ENCODE measurements at regions not wholly inside any gene's neighbourhood (a gene's known extent, or its start where the extent isn't known, plus 50 kb on each side); places are given as distances from the start of the nearest gene placed in this dataset.
"Not testable (repeated sequence)": the region's sequence is repeated elsewhere in the genome, so short reads cannot be mapped to it uniquely, and the experiment has no call there.

- no peak for DNase-seq (ENCODE audit: low read depth)
Measured at GRCh38 chr11:134665571-134666270, 253.7 kb upstream of the B3GAT1 start.

DNA sequence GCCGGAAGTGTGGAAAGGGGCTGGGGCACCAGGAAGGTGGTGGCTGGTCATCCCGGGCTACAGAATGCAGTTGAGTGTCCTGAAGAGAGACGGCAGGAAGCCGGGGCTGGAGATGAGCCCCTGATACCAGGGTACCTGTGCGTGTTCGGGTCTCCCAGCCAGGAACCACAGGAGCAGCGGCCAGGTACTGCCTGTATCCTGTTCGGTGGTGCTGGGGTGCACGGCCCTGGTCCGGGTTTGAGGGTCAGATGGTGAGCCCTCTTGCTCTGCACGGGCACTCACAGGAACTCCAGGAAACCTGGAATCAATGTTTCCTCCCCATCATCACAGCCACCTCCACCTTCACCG is 253.1 kb upstream of the B3GAT1 start:
- DNase-seq (ENCODE audit: low read depth): no peak

DNA sequence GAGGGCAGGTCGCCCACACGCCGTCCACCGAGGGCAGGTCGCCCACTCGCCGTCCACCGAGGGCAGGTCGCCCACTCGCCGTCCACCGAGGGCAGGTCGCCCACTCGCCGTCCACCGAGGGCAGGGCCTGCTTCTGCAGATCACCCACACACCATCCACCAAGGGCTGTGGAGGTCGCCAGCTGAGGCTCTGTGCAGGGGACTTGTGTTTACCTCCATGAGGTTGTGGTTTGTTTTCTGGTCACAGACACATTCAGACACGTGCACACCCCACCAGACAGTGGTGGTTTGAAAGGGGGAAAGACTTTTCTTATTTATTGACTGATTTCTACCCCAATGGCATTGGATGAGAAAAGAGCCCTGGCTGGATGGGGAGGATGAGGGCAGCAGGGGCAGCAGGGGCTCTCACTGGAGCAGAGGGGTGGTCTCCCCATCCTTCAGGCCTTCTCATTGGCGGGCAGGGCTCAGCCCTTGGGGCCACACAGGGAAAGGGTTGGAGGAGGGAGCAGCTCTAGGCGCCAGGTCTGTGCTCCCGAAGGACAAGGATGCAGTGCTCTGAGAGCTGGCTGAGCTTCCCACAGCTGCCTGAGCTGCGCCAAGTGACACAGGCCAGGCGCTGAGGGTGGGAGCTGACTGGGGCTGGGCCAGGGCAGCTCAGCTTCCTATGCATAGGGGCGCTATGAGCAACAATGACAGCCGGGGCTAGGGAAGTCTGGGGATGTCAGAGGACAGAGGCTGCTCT is 252.6 kb upstream of the B3GAT1 start:
- DNase-seq (ENCODE audit: low read depth): no peak

GRCh38 chr11:134663506-134664313 is 251.7 kb upstream of the B3GAT1 start:
- no peak for DNase-seq (ENCODE audit: low read depth)

DNA sequence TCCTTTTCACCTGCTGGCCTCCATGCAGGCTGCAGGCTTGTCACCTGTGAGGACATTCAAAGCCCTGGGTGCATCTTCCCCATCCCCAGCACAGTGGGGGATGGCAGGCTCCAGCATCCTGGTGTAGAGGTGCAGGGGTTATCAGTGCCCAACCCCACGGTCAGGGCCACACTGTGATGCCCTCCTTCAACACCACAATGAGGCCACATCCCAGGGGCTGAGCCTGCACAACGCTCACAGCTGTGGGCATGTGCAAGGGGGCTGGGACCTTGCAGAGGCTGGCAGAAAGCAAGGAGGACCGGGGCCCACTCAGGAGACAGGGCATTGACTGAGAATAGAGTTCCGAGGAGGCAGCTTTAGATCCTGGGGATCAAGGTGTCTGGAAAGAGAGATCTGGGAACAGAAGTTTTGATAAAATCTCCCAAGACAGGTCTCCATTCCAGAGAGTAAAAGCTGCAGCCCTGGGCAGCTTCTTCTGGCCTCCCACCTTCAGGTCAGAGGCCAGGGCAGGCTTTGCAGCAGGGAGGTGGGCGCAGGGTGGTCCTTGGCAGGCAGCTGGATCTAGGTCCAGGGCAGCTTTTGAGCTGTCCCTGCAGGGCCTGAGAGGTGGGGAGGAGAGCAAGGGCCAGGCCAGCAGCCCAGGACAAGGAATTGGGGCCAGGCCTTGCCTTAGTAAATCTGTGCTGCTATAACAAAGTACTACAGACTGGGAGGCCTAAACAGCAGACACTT is 250.8 kb upstream of the B3GAT1 start:
- DNase-seq (ENCODE audit: low read depth): no peak

- no peak for DNase-seq (ENCODE audit: low read depth)
Measured at GRCh38 chr11:134661660-134662059, 249.6 kb upstream of the B3GAT1 start.

GRCh38 chr11:134660416-134660815 is 248.4 kb upstream of the B3GAT1 start:
- DNase-seq (ENCODE audit: low read depth): no peak

DNA sequence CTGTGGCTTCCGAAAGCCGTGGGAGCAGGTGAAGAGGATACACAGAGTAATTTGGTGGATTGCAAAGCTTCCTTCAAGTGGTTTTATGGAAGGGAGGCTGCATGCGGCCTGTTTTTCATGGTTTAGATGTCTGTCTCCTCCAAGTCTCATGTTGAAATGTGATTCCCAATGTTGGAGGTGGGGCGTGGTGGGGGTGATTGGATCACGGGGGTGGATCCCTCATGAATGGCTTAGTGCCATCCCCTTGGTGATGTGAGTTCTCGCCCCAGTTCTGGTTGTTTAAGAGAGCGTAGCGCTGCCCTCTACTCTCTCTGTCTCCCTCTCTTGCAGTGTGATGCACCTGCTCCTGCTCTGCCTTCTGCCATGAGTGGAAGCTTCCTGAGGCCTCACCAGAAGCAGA is 247.8 kb upstream of the B3GAT1 start:
- no peak for DNase-seq (ENCODE audit: low read depth)

DNA sequence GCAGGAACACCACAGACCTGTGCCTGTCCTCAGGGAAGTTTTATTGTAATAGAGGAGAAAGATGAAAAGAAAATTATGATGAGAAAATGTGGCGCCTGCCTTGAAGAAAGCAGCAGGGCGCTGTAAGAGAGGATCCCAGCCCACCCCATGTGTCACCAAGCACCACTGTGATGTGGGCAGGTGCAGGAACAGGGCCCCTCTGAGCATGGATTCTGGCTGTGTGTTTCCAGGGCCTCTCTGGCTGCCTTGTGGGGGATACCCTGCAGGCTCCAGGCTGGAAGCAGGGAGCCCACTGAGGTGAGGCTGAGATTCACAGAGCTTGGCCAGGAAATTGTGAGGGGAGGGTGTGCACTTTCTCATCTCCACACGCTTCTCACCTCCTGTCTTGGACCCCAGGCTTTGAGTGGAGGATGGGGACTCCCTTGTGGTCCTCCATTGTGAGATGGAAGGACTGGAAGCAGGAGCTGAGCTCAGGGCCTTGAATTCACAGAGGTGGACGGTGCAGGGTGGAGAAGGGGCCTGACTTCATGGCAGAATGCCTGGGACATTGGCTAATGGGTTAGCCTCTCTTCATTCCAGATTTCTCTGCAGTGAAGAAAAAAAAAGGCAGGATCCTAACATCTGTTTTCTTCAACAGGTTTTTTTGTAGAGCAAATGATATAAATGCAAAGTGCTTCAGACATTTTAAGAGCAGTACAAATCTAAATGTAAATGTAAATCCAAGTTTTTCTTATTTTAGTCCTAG is 246.6 kb upstream of the B3GAT1 start:
- no peak for DNase-seq (ENCODE audit: low read depth)

- no peak for DNase-seq (ENCODE audit: low read depth)
Measured at GRCh38 chr11:134657631-134658030, 245.6 kb upstream of the B3GAT1 start.

DNA sequence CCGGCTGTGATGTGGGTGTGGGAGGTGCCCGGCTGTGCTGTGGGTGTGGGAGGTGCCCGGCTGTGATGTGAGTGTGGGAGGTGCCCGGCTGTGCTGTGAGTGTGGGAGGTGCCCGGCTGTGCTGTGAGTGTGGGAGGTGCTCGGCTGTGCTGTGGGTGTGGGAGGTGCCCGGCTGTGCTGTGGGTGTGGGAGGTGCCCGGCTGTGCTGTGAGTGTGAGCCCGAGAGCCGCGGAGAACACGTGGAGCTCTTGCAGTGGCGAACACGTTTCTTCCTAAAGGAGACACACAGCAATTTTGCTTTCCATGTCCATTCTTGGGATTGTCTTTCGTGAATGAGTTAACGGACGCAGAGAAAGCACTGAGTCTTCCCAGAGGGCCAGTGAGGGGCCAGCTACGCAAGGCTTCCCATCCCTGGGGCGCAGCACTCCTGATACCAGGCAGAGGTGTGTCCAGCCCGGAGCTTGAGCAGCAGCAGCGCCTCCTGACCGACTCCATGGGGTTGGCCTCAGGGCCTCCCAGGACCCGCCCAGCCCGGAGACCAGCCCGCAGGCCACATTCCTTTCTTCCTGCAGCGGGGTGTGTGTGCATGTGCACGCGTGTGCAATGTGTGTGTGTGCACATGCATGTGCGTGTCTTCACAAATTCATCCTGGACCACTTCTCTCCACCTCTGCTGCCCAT is 245.0 kb upstream of the B3GAT1 start:
- no peak for DNase-seq (ENCODE audit: low read depth)

- not testable (repeated sequence) for DNase-seq (ENCODE audit: low read depth)
Measured at GRCh38 chr11:134656086-134656840, 244.2 kb upstream of the B3GAT1 start.

DNA sequence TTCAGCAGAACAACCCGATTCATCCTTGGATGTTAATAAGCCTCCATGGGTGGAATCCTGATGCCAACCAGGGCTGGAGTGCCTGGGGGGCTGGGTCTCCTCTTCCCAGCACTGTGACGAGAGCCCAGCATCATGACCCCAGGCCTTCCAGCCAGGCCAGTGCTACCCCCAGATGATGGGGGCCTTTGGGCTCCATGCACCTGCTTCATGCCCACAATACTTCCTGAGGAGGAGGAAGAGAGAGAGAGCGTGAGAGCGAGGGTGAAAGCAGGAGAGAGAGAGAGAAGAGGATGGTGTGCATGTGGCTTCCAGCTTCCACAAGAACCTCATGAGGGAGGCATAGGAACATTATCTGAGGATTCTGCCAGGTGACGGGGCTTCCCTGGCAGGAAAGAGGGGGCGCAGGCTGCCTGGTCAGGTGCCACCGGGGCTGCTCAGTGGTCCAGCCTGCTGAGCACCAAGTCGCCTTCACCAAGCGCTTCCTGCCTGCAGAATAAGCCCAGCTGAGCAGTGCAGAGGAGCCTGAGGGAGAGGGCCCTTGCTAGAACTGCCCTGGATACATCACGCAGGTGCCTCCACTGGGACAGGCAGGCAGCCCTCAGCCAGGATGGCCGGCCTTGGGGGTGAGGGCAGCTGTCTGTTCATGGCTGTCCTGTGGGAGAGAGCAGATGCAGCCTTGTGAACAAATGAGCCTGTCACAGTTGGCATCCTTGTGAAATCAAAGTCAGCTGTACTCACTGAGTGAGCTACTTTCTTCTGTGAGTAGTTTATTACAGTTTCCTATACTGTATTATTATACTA is 243.3 kb upstream of the B3GAT1 start:
- DNase-seq (ENCODE audit: low read depth): no peak

DNA sequence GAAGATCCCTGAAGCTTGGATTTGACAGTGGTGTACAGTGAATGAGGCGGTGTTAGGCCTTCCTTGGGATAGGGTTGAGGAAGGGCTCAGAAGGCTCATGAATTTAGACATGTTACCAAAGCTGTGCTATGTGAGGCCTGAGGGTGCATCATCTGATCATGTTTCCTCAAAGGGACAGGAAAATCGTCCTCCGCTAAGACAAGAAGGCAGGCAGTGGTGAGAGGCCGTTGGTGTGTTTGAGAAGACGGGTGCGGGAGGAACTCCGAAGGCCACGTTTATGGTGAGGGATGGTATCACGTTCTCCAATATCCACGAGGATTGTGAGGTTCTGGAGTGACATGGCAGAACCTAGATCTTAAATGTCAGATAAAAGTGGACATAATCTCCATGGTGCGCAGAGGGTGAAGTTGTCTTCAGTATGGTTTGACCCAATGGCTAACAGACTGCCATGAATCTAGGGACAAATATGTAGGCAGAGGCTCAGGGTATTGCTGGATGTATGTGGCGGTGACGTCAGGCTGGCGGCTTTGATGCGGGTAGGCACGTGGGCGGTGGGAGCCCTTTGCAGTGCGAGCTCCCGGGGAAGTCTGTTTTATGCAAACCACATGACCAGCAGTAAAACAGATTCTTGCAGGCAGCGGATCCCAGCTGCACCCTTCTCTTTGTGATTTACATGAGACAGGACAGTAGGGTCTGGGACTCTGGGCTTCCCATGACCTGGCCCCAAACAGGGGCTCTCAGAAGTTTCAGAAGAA is 242.3 kb upstream of the B3GAT1 start:
- DNase-seq (ENCODE audit: low read depth): no peak

- no peak for DNase-seq (ENCODE audit: low read depth)
Measured at GRCh38 chr11:134652586-134653255, 240.7 kb upstream of the B3GAT1 start.

- DNase-seq (ENCODE audit: low read depth): no peak
Measured at GRCh38 chr11:134647066-134647743, 235.2 kb upstream of the B3GAT1 start.

GRCh38 chr11:134646561-134646960 is 234.5 kb upstream of the B3GAT1 start:
- DNase-seq (ENCODE audit: low read depth): no peak
